Hepatocyte (in vitro differentiated cells): ENCODE measurements at regions not wholly inside any gene's neighbourhood (a gene's known extent, or its start where the extent isn't known, plus 50 kb on each side); places are given as distances from the start of the nearest gene placed in this dataset.

ENCODE experiments used
- DNase-seq: peaks from one replicate; pipeline ENCODE4 v3.0.0-alpha.2; 2016; ENCODE audit warnings: low spot score
- H2AFZ ChIP-seq: fragments of 200-600 bp; sonication (generic); 2 replicates; pipeline ENCODE4 v1.6.0; 2016; ENCODE audit warnings: antibody characterized with exemption, mild to moderate bottlenecking
- H3K27ac ChIP-seq: fragments of 200-600 bp; sonication (generic); 2 replicates; pipeline ENCODE4 v1.5.1; 2016; ENCODE audit warnings: mild to moderate bottlenecking
- H3K27me3 ChIP-seq: fragments of 200-600 bp; sonication (generic); 2 replicates; pipeline ENCODE4 v1.6.1; 2016
- H3K36me3 ChIP-seq: fragments of 200-600 bp; sonication (generic); replicated peaks from 2 replicates; pipeline ENCODE4 v1.5.1; 2016; ENCODE audit warnings: low read depth; ENCODE audit not compliant: insufficient read depth
- H3K4me1 ChIP-seq: fragments of 200-600 bp; sonication (generic); 2 replicates; pipeline ENCODE4 v1.5.1; 2016; ENCODE audit warnings: mild to moderate bottlenecking, moderate library complexity; ENCODE audit not compliant: insufficient read depth
- H3K4me2 ChIP-seq: fragments of 200-600 bp; sonication (generic); 2 replicates; pipeline ENCODE4 v1.6.0; 2016
- H3K4me3 ChIP-seq: fragments of 200-600 bp; sonication (generic); 2 replicates; pipeline ENCODE4 v1.5.1; 2016; ENCODE audit warnings: mild to moderate bottlenecking
- H3K79me2 ChIP-seq: fragments of 200-600 bp; sonication (generic); 2 replicates; pipeline ENCODE4 v1.6.0; 2017; ENCODE audit warnings: mild to moderate bottlenecking
- H3K9me2 ChIP-seq: fragments of 200-600 bp; sonication (generic); replicated peaks from 2 replicates; pipeline ENCODE4 v1.6.0; 2017; ENCODE audit warnings: mild to moderate bottlenecking; ENCODE audit not compliant: insufficient read depth
- H3K9me3 ChIP-seq: fragments of 200-600 bp; sonication (generic); 2 replicates; pipeline ENCODE4 v1.5.1; 2016; ENCODE audit warnings: low read depth, mild to moderate bottlenecking
- H4K20me1 ChIP-seq: fragments of 200-600 bp; sonication (generic); 2 replicates; pipeline ENCODE4 v1.6.0; 2016; ENCODE audit warnings: mild to moderate bottlenecking; ENCODE audit not compliant: insufficient read depth, poor library complexity, severe bottlenecking
- EZH2 ChIP-seq: fragments of 200-600 bp; sonication (generic); IDR thresholded peaks from 2 replicates; pipeline ENCODE4 v1.6.1; 2016; ENCODE audit warnings: antibody characterized with exemption, mild to moderate bottlenecking, borderline replicate concordance
- EZH2phosphoT487 ChIP-seq: fragments of 200-600 bp; sonication (generic); IDR thresholded peaks from one replicate; pipeline ENCODE4 v1.6.1; 2018; ENCODE audit warnings: antibody characterized with exemption, mild to moderate bottlenecking, low read depth, moderate library complexity; ENCODE audit not compliant: unreplicated experiment, severe bottlenecking
- WGBS: methylation state at CpG from one replicate; pipeline ENCODE4 v1.1.6; 2016; ENCODE audit warnings: low lambda C conversion rate; ENCODE audit errors: missing lambda C conversion rate; 5-methylcytosine and 5-hydroxymethylcytosine counted together
- TF ChIP-seq, protein P1 (sequence below): fragments of 200-600 bp; sonication (generic); IDR thresholded peaks from 2 replicates; pipeline ENCODE4 v1.5.1; 2016; ENCODE audit warnings: antibody characterized with exemption, mild to moderate bottlenecking; ENCODE audit not compliant: poor library complexity

GRCh38 chr4:178026999-178027398, 584.8 kb upstream of the AGA start:
- no peaks in the 10 kb centered on the region for H3K27me3 ChIP-seq
- H3K4me3 ChIP-seq = no peak overlapping the region
- no peaks in the 10 kb centered on the region for H3K79me2 ChIP-seq
- no peaks in the 10 kb centered on the region for H3K9me2 ChIP-seq
- DNase-seq = no peak
- no peaks in the 10 kb centered on the region for H3K4me1 ChIP-seq
- WGBS = 63% methylated on average over 3 of the region's 3 CpGs
- no peaks in the 10 kb centered on the region for H3K36me3 ChIP-seq
- H3K27ac ChIP-seq = no peak overlapping the region
- no peak overlapping the region for H2AFZ ChIP-seq
- no peak for TF ChIP-seq EZH2phosphoT487
- TF ChIP-seq, protein P1, sequence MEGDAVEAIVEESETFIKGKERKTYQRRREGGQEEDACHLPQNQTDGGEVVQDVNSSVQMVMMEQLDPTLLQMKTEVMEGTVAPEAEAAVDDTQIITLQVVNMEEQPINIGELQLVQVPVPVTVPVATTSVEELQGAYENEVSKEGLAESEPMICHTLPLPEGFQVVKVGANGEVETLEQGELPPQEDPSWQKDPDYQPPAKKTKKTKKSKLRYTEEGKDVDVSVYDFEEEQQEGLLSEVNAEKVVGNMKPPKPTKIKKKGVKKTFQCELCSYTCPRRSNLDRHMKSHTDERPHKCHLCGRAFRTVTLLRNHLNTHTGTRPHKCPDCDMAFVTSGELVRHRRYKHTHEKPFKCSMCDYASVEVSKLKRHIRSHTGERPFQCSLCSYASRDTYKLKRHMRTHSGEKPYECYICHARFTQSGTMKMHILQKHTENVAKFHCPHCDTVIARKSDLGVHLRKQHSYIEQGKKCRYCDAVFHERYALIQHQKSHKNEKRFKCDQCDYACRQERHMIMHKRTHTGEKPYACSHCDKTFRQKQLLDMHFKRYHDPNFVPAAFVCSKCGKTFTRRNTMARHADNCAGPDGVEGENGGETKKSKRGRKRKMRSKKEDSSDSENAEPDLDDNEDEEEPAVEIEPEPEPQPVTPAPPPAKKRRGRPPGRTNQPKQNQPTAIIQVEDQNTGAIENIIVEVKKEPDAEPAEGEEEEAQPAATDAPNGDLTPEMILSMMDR = no peak
- no peaks in the 10 kb centered on the region for H4K20me1 ChIP-seq
- H3K4me2 ChIP-seq = no peak overlapping the region
- no peaks in the 10 kb centered on the region for H3K9me3 ChIP-seq

- Histone ChIP-seq H3K9me2 (no peaks in the 10 kb centered on the region), H2AFZ (no peak overlapping the region), H4K20me1 (no peaks in the 10 kb centered on the region), H3K4me2 (no peak overlapping the region), H3K4me1 (no peaks in the 10 kb centered on the region), H3K79me2 (no peaks in the 10 kb centered on the region), H3K4me3 (no peak overlapping the region), H3K27me3 (no peaks in the 10 kb centered on the region), H3K27ac (no peak overlapping the region), H3K9me3 (no peaks in the 10 kb centered on the region), H3K36me3 (no peaks in the 10 kb centered on the region)
- 89% methylated on average over 3 of the region's 3 CpGs for WGBS
- DNase-seq = no peak
- TF ChIP-seq EZH2 (no peak), EZH2phosphoT487 (no peak)
- TF ChIP-seq, protein P1 = no peak
Measured at GRCh38 chr4:178027796-178028195, 585.6 kb upstream of the AGA start.

DNA sequence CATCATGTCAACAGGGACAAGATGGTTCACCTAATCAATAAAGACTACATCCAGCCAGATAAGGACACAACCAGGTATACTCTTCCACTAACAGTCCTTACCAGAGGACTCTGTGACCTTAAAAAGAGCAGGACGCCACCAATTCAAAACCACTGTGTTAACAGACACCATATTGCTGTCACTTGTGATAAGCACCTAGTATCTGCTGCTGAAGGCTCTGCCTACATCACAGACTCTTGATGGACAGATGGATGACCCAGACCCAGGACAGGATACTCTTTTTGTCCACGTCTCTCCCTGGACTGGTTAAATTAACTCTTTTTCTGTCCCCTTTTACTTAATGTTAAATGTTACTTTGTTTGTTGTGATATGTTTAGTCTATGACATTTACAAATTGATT, 586.2 kb upstream of the AGA start:
- no peaks in the 10 kb centered on the region for H3K9me2 ChIP-seq
- H3K4me2 ChIP-seq = no peak overlapping the region
- no peak overlapping the region for H3K4me3 ChIP-seq
- no peaks in the 10 kb centered on the region for H3K4me1 ChIP-seq
- H3K27me3 ChIP-seq = no peaks in the 10 kb centered on the region
- TF ChIP-seq EZH2 (no peak), EZH2phosphoT487 (no peak)
- TF ChIP-seq, protein P1 = no peak
- H4K20me1 ChIP-seq = no peaks in the 10 kb centered on the region
- DNase-seq = no peak
- WGBS = 88% methylated on average over 2 of the region's 2 CpGs
- H3K79me2 ChIP-seq = no peaks in the 10 kb centered on the region
- no peaks in the 10 kb centered on the region for H3K36me3 ChIP-seq
- H3K9me3 ChIP-seq = no peaks in the 10 kb centered on the region
- H3K27ac ChIP-seq = no peak overlapping the region
- H2AFZ ChIP-seq = no peak overlapping the region
